Peyer's patch (tissue), 4 donors: ENCODE measurements at regions not wholly inside any gene's neighbourhood (a gene's known extent, or its start where the extent isn't known, plus 50 kb on each side); places are given as distances from the start of the nearest gene placed in this dataset.

ENCODE experiments used
- DNase-seq, 3 donors: peaks; one replicate each; pipeline ENCODE4 v3.0.0-alpha.2; 2017 to 2019
- H3K27ac ChIP-seq, 4 donors: fragments of 200-600 bp; sonication (generic); one replicate each; pipeline ENCODE4 v1.5.1; 2016 to 2019
- H3K27me3 ChIP-seq, 2 donors: fragments of 200-600 bp; sonication (generic); one replicate each; pipeline ENCODE4 v1.5.1; 2019
- H3K36me3 ChIP-seq, 3 donors: fragments of 200-600 bp; sonication (generic); one replicate each; pipeline ENCODE4 v1.5.1; 2016 to 2019
- H3K4me1 ChIP-seq, 4 donors: fragments of 200-600 bp; sonication (generic); one replicate each; pipeline ENCODE4 v1.5.1; 2016 to 2019
- H3K4me3 ChIP-seq, 4 donors: fragments of 200-600 bp; sonication (generic); 1 replicate in 3 of 4; 2 replicates in 1 of 4; pipeline ENCODE4 v1.5.1; 2016 to 2019; ENCODE audit warnings: mild to moderate bottlenecking in 1 of 4
- H3K9me3 ChIP-seq, 4 donors: fragments of 200-600 bp; sonication (generic); one replicate each; pipeline ENCODE4 v1.5.1; 2016 to 2019; ENCODE audit warnings: mild to moderate bottlenecking in 1 of 4
- CTCF ChIP-seq, 6 experiments: fragments of 450-650 bp in 4 of 6; fragments of 200-600 bp in 2 of 6; sonication (generic) in 1 of 6; IDR thresholded peaks; one replicate each; pipeline ENCODE4 v1.5.1; 2017 to 2019; ENCODE audit warnings: antibody characterized with exemption in 6 of 6, mild to moderate bottlenecking in 3 of 6, moderate library complexity in 1 of 6
- POLR2A ChIP-seq, 2 donors: fragments of 450-650 bp; IDR thresholded peaks; one replicate each; pipeline ENCODE4 v1.5.1; 2017; ENCODE audit warnings: antibody characterized with exemption in 2 of 2, mild to moderate bottlenecking in 2 of 2, moderate library complexity in 2 of 2

GRCh38 chr2:106280722-106281446, 86.8 kb upstream of the UXS1 start:
- Histone ChIP-seq H3K4me3 (no peak overlapping the region), H3K36me3 (no peaks in the 10 kb centered on the region), H3K4me1 (no peaks in the 10 kb centered on the region), H3K9me3 (no peaks in the 10 kb centered on the region), H3K27ac (no peak overlapping the region), H3K27me3 (no peaks in the 10 kb centered on the region)
- no peak for TF ChIP-seq CTCF (IDR thresholded peaks at IDR 0.05)
- no peak for TF ChIP-seq POLR2A (IDR thresholded peaks at IDR 0.05)
- DNase-seq, result no peak

- H3K9me3 ChIP-seq, result no peaks in the 10 kb centered on the region
- H3K4me1 ChIP-seq, result no peaks in the 10 kb centered on the region
- TF ChIP-seq CTCF (IDR thresholded peaks at IDR 0.05) (no peak), POLR2A (IDR thresholded peaks at IDR 0.05) (no peak)
- no peaks in the 10 kb centered on the region for H3K27me3 ChIP-seq
- no peaks in the 10 kb centered on the region for H3K36me3 ChIP-seq
- no peak overlapping the region for H3K4me3 ChIP-seq
- no peak for DNase-seq
- no peak overlapping the region for H3K27ac ChIP-seq
Measured at GRCh38 chr2:106280224-106280623, 86.1 kb upstream of the UXS1 start.

- Histone ChIP-seq H3K36me3 (no peaks in the 10 kb centered on the region), H3K27ac (no peak overlapping the region), H3K9me3 (no peaks in the 10 kb centered on the region), H3K4me1 (no peaks in the 10 kb centered on the region), H3K27me3 (no peaks in the 10 kb centered on the region), H3K4me3 (no peak overlapping the region)
- no peak for TF ChIP-seq POLR2A (IDR thresholded peaks at IDR 0.05)
- no peak for TF ChIP-seq CTCF (IDR thresholded peaks at IDR 0.05)
- no peak for DNase-seq
Measured at GRCh38 chr2:106278112-106278876, 84.2 kb upstream of the UXS1 start.

GRCh38 chr2:106277426-106277825, 83.3 kb upstream of the UXS1 start:
- no peaks in the 10 kb centered on the region for H3K4me1 ChIP-seq
- H3K27ac ChIP-seq, result no peak overlapping the region
- TF ChIP-seq POLR2A (IDR thresholded peaks at IDR 0.05) (no peak), CTCF (IDR thresholded peaks at IDR 0.05) (no peak)
- H3K4me3 ChIP-seq, result no peak overlapping the region
- peak in 1 of 3 donors; percentile 2 for DNase-seq
- H3K36me3 ChIP-seq, result no peaks in the 10 kb centered on the region
- no peaks in the 10 kb centered on the region for H3K9me3 ChIP-seq
- no peaks in the 10 kb centered on the region for H3K27me3 ChIP-seq

- Histone ChIP-seq H3K36me3 (no peaks in the 10 kb centered on the region), H3K4me1 (no peaks in the 10 kb centered on the region), H3K4me3 (no peak overlapping the region), H3K9me3 (no peaks in the 10 kb centered on the region), H3K27me3 (no peaks in the 10 kb centered on the region), H3K27ac (no peak overlapping the region)
- TF ChIP-seq CTCF (IDR thresholded peaks at IDR 0.05) (no peak), POLR2A (IDR thresholded peaks at IDR 0.05) (no peak)
- DNase-seq, result no peak
Measured at GRCh38 chr2:106275971-106276370, 81.9 kb upstream of the UXS1 start.
